Ascending aorta (tissue), 2 donors: ENCODE measurements at regions not wholly inside any gene's neighbourhood (a gene's known extent, or its start where the extent isn't known, plus 50 kb on each side); places are given as distances from the start of the nearest gene placed in this dataset.
A peak's percentile ranks its signal among the peaks of the same experiment; 100 is the strongest.

Source experiments
- DNase-seq, 2 donors: peaks; one replicate each; pipeline ENCODE4 v3.0.0-alpha.2; 2019; ENCODE audit warnings: low spot score in 2 of 2
- H3K27ac ChIP-seq, 2 donors: fragments of 200-600 bp; sonication (generic); one replicate each; pipeline ENCODE4 v1.5.1; 2016 to 2017; ENCODE audit warnings: mild to moderate bottlenecking in 1 of 2
- H3K27me3 ChIP-seq: fragments of 200-600 bp; sonication (generic); one replicate; pipeline ENCODE4 v1.5.1; 2017
- H3K36me3 ChIP-seq, 2 donors: fragments of 200-600 bp; sonication (generic); one replicate each; pipeline ENCODE4 v1.5.1; 2016
- H3K4me1 ChIP-seq, 2 donors: fragments of 200-600 bp; sonication (generic); one replicate each; pipeline ENCODE4 v1.5.1; 2016 to 2017; ENCODE audit warnings: mild to moderate bottlenecking in 1 of 2
- H3K4me3 ChIP-seq, 2 donors: fragments of 200-600 bp; sonication (generic); one replicate each; pipeline ENCODE4 v1.5.1; 2016 to 2017; ENCODE audit warnings: mild to moderate bottlenecking in 1 of 2
- H3K9me3 ChIP-seq, 2 donors: fragments of 200-600 bp; sonication (generic); one replicate each; pipeline ENCODE4 v1.5.1; 2016
- CTCF ChIP-seq, 3 experiments: fragments of 200-600 bp in 2 of 3; fragments of 450-650 bp in 1 of 3; sonication (generic) in 2 of 3; IDR thresholded peaks; one replicate each; pipeline ENCODE4 v1.5.1; 2016 to 2019; ENCODE audit warnings: antibody characterized with exemption in 3 of 3, mild to moderate bottlenecking in 1 of 3, moderate library complexity in 1 of 3
- intact Hi-C: fragments of 100-400 bp; cut with DNase I; formaldehyde crosslinking; loops from one replicate; pipeline ENCODE4 v1.15.1; 2023

- no peak overlapping the region for H3K27ac ChIP-seq
- no peaks in the 10 kb centered on the region for H3K36me3 ChIP-seq
- no peaks in the 10 kb centered on the region for H3K9me3 ChIP-seq
- no peak overlapping the region for H3K4me3 ChIP-seq
- intact Hi-C loops: loop anchor here (5.0 kb wide), 2 partner anchors 70 to 145 kb away; no protein-coding TSS in a partner anchor
- TF ChIP-seq CTCF (IDR thresholded peaks at IDR 0.05): peak in 2 of 3 experiments; percentile 10 to 15
- peaks cover 0 to 16% of the 10 kb centered on the region in 2 donors for H3K4me1 ChIP-seq
- no peaks in the 10 kb centered on the region for H3K27me3 ChIP-seq
- DNase-seq: no peak
Measured at GRCh38 chr6:168381726-168382458, 59.1 kb upstream of the SMOC2 start.

- no peak for DNase-seq
- no peaks in the 10 kb centered on the region for H3K9me3 ChIP-seq
- H3K4me1 ChIP-seq: peaks cover 0 to 10% of the 10 kb centered on the region in 2 donors
- H3K36me3 ChIP-seq: no peaks in the 10 kb centered on the region
- no peak overlapping the region for H3K4me3 ChIP-seq
- TF ChIP-seq CTCF (IDR thresholded peaks at IDR 0.05): no peak
- no peaks in the 10 kb centered on the region for H3K27me3 ChIP-seq
- intact Hi-C loops: loop anchor here (5.0 kb wide), 2 partner anchors 69 to 144 kb away; no protein-coding TSS in a partner anchor
- no peak overlapping the region for H3K27ac ChIP-seq
Measured at GRCh38 chr6:168383062-168383854, 57.7 kb upstream of the SMOC2 start.

GRCh38 chr6:168384045-168385036, 56.6 kb upstream of the SMOC2 start:
- intact Hi-C loops: loop anchor here (2.0 to 5.0 kb wide), 5 partner anchors 56 to 223 kb away; partner anchors contain the start of gene SMOC2
- Histone ChIP-seq H3K4me1 (peaks cover 0 to 10% of the 10 kb centered on the region in 2 donors), H3K27me3 (no peaks in the 10 kb centered on the region), H3K9me3 (no peaks in the 10 kb centered on the region), H3K27ac (peak overlapping the region; percentile 68 to 78), H3K4me3 (peak overlapping the region; percentile 13 to 54), H3K36me3 (no peaks in the 10 kb centered on the region)
- peak in 1 of 2 donors; percentile 78 for DNase-seq
- TF ChIP-seq CTCF (IDR thresholded peaks at IDR 0.05): no peak

GRCh38 chr6:168385037-168385759, 55.8 kb upstream of the SMOC2 start:
- H3K9me3 ChIP-seq: no peaks in the 10 kb centered on the region
- H3K36me3 ChIP-seq: no peaks in the 10 kb centered on the region
- intact Hi-C loops: loop anchor here (2.0 to 5.0 kb wide), 3 partner anchors 56 to 222 kb away; partner anchors contain the start of gene SMOC2
- TF ChIP-seq CTCF (IDR thresholded peaks at IDR 0.05): no peak
- peak overlapping the region; percentile 68 to 78 for H3K27ac ChIP-seq
- no peaks in the 10 kb centered on the region for H3K27me3 ChIP-seq
- peaks cover 0 to 10% of the 10 kb centered on the region in 2 donors for H3K4me1 ChIP-seq
- H3K4me3 ChIP-seq: peak overlapping the region; percentile 13 to 54
- no peak for DNase-seq
